ENCODE measurements at regions not wholly inside any gene's neighbourhood (a gene's known extent, or its start where the extent isn't known, plus 50 kb on each side); places are given as distances from the start of the nearest gene placed in this dataset.

DNA sequence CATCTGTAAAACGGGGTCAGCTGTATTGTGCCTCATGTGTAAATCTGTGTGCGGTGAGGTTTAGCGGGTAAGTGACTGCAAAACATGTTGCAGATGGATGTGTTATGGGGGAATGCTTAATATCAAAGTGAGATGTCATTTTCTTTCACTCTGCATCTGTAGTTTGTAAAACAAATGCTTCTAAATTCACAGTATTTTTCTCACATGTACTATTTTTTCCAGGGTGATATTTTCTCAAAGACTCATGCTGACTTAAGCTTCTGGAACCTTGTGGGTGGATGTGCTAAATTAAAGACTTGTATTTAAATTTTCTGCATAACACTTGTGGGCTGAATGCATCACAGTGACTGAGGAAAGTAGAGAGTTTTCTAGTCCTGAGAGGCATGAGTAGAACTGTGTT lies 115.2 kb upstream of the TP63 start:
- Histone ChIP-seq H3K4me1 (ENCODE audit: control insufficient read depth, insufficient read depth, low read length) (no peaks in the 10 kb centered on the region), H3K36me3 (ENCODE audit: control insufficient read depth, insufficient read depth, low read length) (no peaks in the 10 kb centered on the region), H3K27ac (ENCODE audit: low read length) (no peak overlapping the region), H3K4me3 (ENCODE audit: low read length) (no peak overlapping the region), H3K27me3 (ENCODE audit: control insufficient read depth, insufficient read depth, low read length) (no peaks in the 10 kb centered on the region), H3K9me3 (ENCODE audit: control insufficient read depth, low read depth, low read length) (peaks cover 3% of the 10 kb centered on the region)
- no CpG with 5 or more reads among the region's 3 CpGs for WGBS (ENCODE audit: insufficient coverage, low lambda C conversion rate)
- no peak for DNase-seq

DNA sequence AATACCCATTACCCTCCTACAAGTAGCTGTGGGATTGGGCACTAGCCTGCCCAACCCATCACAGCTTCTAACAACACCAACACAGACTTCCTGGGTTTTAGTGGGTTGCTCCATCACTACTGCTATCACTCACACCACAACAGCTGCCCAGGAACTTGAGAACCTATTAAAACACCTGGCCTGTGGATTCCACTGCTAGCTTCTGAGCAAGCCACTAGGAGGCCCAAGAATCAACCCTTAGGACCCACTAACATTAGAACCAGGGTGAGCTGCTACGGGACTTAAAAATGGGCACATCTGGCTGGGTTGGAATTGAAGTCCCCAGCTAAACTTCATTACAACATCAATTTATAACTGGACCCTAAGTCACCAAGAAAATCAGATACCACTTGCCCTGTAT lies 113.2 kb upstream of the TP63 start:
- Histone ChIP-seq H3K27ac (ENCODE audit: low read length) (no peak overlapping the region), H3K27me3 (ENCODE audit: control insufficient read depth, insufficient read depth, low read length) (no peaks in the 10 kb centered on the region), H3K4me3 (ENCODE audit: low read length) (no peak overlapping the region), H3K36me3 (ENCODE audit: control insufficient read depth, insufficient read depth, low read length) (no peaks in the 10 kb centered on the region), H3K4me1 (ENCODE audit: control insufficient read depth, insufficient read depth, low read length) (no peaks in the 10 kb centered on the region), H3K9me3 (ENCODE audit: control insufficient read depth, low read depth, low read length) (peaks cover 3% of the 10 kb centered on the region)
- no peak for DNase-seq
- no CpG with 5 or more reads among the region's 1 CpG for WGBS (ENCODE audit: insufficient coverage, low lambda C conversion rate)

- Histone ChIP-seq H3K4me1 (ENCODE audit: control insufficient read depth, insufficient read depth, low read length) (no peaks in the 10 kb centered on the region), H3K27ac (ENCODE audit: low read length) (no peak overlapping the region), H3K4me3 (ENCODE audit: low read length) (no peak overlapping the region), H3K36me3 (ENCODE audit: control insufficient read depth, insufficient read depth, low read length) (no peaks in the 10 kb centered on the region), H3K27me3 (ENCODE audit: control insufficient read depth, insufficient read depth, low read length) (no peaks in the 10 kb centered on the region), H3K9me3 (ENCODE audit: control insufficient read depth, low read depth, low read length) (peaks cover 3% of the 10 kb centered on the region)
- no peak for DNase-seq
Measured at GRCh38 chr3:189519458-189519857, 111.7 kb upstream of the TP63 start.

GRCh38 chr3:189529468-189529867 lies 101.7 kb upstream of the TP63 start:
- no peak for DNase-seq
- no peaks in the 10 kb centered on the region for H3K36me3 ChIP-seq (ENCODE audit: control insufficient read depth, insufficient read depth, low read length)
- H3K27ac ChIP-seq (ENCODE audit: low read length): no peak overlapping the region
- H3K27me3 ChIP-seq (ENCODE audit: control insufficient read depth, insufficient read depth, low read length): no peaks in the 10 kb centered on the region
- no peak overlapping the region for H3K4me3 ChIP-seq (ENCODE audit: low read length)
- no peaks in the 10 kb centered on the region for H3K4me1 ChIP-seq (ENCODE audit: control insufficient read depth, insufficient read depth, low read length)
- no peaks in the 10 kb centered on the region for H3K9me3 ChIP-seq (ENCODE audit: control insufficient read depth, low read depth, low read length)
- WGBS (ENCODE audit: insufficient coverage, low lambda C conversion rate): no CpG with 5 or more reads among the region's 1 CpG

DNA sequence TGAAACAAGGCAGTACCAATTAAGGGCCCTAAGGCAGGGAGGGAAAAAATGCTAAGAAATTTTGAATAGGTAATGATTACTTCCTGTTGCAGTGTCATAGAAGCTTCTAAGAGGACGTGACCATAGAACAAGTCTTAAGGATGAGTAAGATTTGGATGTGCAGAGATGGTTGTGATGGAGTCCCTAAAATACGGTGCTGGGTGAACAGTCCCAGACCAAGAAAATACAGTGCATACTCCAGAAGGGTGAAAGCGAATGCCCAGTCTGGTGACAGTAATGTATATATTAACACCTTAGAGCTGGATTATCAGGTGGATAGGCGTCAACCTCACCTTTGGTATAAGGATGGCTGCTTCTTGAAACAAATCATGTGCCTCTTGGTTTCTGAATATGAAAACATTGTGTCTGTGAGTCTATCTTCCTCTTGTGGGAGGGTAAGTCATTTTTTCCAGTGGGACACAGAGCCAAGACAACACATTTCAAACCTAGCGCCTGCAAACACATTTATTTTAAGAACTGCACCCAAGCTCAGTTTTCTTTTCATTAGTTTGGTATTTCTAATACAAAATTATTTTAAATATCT lies 101.2 kb upstream of the TP63 start:
- no peaks in the 10 kb centered on the region for H3K4me1 ChIP-seq (ENCODE audit: control insufficient read depth, insufficient read depth, low read length)
- H3K27me3 ChIP-seq (ENCODE audit: control insufficient read depth, insufficient read depth, low read length): no peaks in the 10 kb centered on the region
- WGBS (ENCODE audit: insufficient coverage, low lambda C conversion rate): 83% methylated on average over 1 of the region's 5 CpGs
- H3K36me3 ChIP-seq (ENCODE audit: control insufficient read depth, insufficient read depth, low read length): no peaks in the 10 kb centered on the region
- H3K9me3 ChIP-seq (ENCODE audit: control insufficient read depth, low read depth, low read length): no peaks in the 10 kb centered on the region
- no peak for DNase-seq
- H3K27ac ChIP-seq (ENCODE audit: low read length): no peak overlapping the region
- no peak overlapping the region for H3K4me3 ChIP-seq (ENCODE audit: low read length)

DNA sequence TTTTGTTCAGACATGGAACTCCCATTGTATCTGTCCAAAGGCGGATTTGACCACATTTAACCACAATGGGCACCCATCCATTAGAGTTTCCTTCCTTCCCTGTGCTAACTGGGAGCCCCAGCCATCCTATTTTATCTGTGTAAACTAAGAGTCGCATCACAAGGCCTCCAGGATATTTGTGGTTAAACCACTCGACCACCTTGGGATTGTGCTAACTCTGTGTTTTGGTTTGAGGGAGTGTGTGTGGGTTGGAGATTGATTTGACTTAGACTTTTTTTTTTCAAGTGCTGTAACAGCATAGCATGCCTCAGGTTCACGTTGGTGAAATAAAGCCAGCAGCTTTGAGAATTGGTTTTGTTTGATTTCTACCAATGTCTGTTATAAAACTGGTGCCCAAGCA lies 100.4 kb upstream of the TP63 start:
- DNase-seq: no peak

DNA sequence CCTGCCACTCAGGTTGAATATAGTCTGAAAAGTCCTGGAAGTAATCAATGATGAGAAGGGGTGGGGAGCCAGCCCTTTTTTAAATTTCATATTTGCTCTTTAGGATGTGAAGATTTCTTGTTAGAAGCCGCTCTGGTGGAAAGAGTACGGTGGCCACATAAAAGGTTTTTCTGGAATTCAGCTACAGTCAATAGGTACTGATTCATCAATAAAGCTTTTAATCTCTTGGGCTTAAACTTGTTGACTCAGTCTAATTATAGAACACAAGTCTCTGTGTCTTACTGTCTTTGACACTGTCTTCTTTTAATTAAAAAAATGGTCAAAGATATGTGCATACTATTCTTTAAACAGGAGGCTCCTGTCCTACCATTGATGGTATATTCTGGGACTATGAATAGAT lies 99.9 kb upstream of the TP63 start:
- no peaks in the 10 kb centered on the region for H3K4me1 ChIP-seq (ENCODE audit: control insufficient read depth, insufficient read depth, low read length)
- no peaks in the 10 kb centered on the region for H3K9me3 ChIP-seq (ENCODE audit: control insufficient read depth, low read depth, low read length)
- no peaks in the 10 kb centered on the region for H3K27me3 ChIP-seq (ENCODE audit: control insufficient read depth, insufficient read depth, low read length)
- WGBS (ENCODE audit: insufficient coverage, low lambda C conversion rate): no CpG with 5 or more reads among the region's 2 CpGs
- H3K27ac ChIP-seq (ENCODE audit: low read length): no peak overlapping the region
- DNase-seq: no peak
- no peaks in the 10 kb centered on the region for H3K36me3 ChIP-seq (ENCODE audit: control insufficient read depth, insufficient read depth, low read length)
- H3K4me3 ChIP-seq (ENCODE audit: low read length): no peak overlapping the region

More for the DNA sequence above, 100.4 kb upstream of the TP63 start:
- Histone ChIP-seq H3K27me3 (ENCODE audit: control insufficient read depth, insufficient read depth, low read length) (no peaks in the 10 kb centered on the region), H3K9me3 (ENCODE audit: control insufficient read depth, low read depth, low read length) (no peaks in the 10 kb centered on the region), H3K4me1 (ENCODE audit: control insufficient read depth, insufficient read depth, low read length) (no peaks in the 10 kb centered on the region), H3K4me3 (ENCODE audit: low read length) (no peak overlapping the region), H3K27ac (ENCODE audit: low read length) (no peak overlapping the region), H3K36me3 (ENCODE audit: control insufficient read depth, insufficient read depth, low read length) (no peaks in the 10 kb centered on the region)
- WGBS (ENCODE audit: insufficient coverage, low lambda C conversion rate): 86% methylated on average over 1 of the region's 4 CpGs

DNA sequence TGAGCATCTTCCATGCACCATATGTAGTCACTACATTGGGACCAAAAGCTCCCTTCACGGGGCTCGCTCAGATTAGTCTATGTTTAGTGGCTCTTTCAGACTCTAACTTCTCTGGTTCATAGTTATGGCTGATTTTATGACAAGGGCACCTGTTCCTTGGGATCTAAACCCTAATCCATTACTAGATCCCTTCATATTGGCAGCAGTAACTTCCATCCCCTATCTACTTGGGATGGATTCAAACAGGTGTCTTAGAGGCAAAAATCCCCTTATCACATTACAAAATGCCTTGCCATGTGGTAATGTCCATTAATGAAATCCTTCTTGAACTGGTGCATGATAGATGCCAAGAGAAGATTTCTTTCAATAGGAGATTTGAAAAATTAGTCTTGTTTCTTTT lies 96.7 kb upstream of the TP63 start:
- H3K4me3 ChIP-seq (ENCODE audit: low read length): no peak overlapping the region
- no CpG with 5 or more reads among the region's 2 CpGs for WGBS (ENCODE audit: insufficient coverage, low lambda C conversion rate)
- no peaks in the 10 kb centered on the region for H3K4me1 ChIP-seq (ENCODE audit: control insufficient read depth, insufficient read depth, low read length)
- DNase-seq: no peak
- H3K27me3 ChIP-seq (ENCODE audit: control insufficient read depth, insufficient read depth, low read length): no peaks in the 10 kb centered on the region
- no peaks in the 10 kb centered on the region for H3K9me3 ChIP-seq (ENCODE audit: control insufficient read depth, low read depth, low read length)
- no peak overlapping the region for H3K27ac ChIP-seq (ENCODE audit: low read length)
- H3K36me3 ChIP-seq (ENCODE audit: control insufficient read depth, insufficient read depth, low read length): no peaks in the 10 kb centered on the region

- no peaks in the 10 kb centered on the region for H3K27me3 ChIP-seq (ENCODE audit: control insufficient read depth, insufficient read depth, low read length)
- H3K36me3 ChIP-seq (ENCODE audit: control insufficient read depth, insufficient read depth, low read length): no peaks in the 10 kb centered on the region
- no peak overlapping the region for H3K27ac ChIP-seq (ENCODE audit: low read length)
- no peak overlapping the region for H3K4me3 ChIP-seq (ENCODE audit: low read length)
- H3K9me3 ChIP-seq (ENCODE audit: control insufficient read depth, low read depth, low read length): no peaks in the 10 kb centered on the region
- no peak for DNase-seq
- no peaks in the 10 kb centered on the region for H3K4me1 ChIP-seq (ENCODE audit: control insufficient read depth, insufficient read depth, low read length)
- no CpG with 5 or more reads among the region's 1 CpG for WGBS (ENCODE audit: insufficient coverage, low lambda C conversion rate)
Measured at GRCh38 chr3:189537135-189537534, 94.1 kb upstream of the TP63 start.

- DNase-seq: no peak
- Histone ChIP-seq H3K27me3 (ENCODE audit: control insufficient read depth, insufficient read depth, low read length) (no peaks in the 10 kb centered on the region), H3K36me3 (ENCODE audit: control insufficient read depth, insufficient read depth, low read length) (no peaks in the 10 kb centered on the region), H3K4me3 (ENCODE audit: low read length) (no peak overlapping the region), H3K4me1 (ENCODE audit: control insufficient read depth, insufficient read depth, low read length) (no peaks in the 10 kb centered on the region), H3K27ac (ENCODE audit: low read length) (no peak overlapping the region), H3K9me3 (ENCODE audit: control insufficient read depth, low read depth, low read length) (peaks cover 3% of the 10 kb centered on the region)
Measured at GRCh38 chr3:189547448-189547847, 83.7 kb upstream of the TP63 start.

- Histone ChIP-seq H3K36me3 (ENCODE audit: control insufficient read depth, insufficient read depth, low read length) (no peaks in the 10 kb centered on the region), H3K4me3 (ENCODE audit: low read length) (no peak overlapping the region), H3K9me3 (ENCODE audit: control insufficient read depth, low read depth, low read length) (peaks cover 3% of the 10 kb centered on the region), H3K27me3 (ENCODE audit: control insufficient read depth, insufficient read depth, low read length) (no peaks in the 10 kb centered on the region), H3K4me1 (ENCODE audit: control insufficient read depth, insufficient read depth, low read length) (no peaks in the 10 kb centered on the region), H3K27ac (ENCODE audit: low read length) (no peak overlapping the region)
- DNase-seq: no peak
Measured at GRCh38 chr3:189548053-189548452, 83.1 kb upstream of the TP63 start.
